ENCODE measurements at regions not wholly inside any gene's neighbourhood (a gene's known extent, or its start where the extent isn't known, plus 50 kb on each side); places are given as distances from the start of the nearest gene placed in this dataset.

DNA sequence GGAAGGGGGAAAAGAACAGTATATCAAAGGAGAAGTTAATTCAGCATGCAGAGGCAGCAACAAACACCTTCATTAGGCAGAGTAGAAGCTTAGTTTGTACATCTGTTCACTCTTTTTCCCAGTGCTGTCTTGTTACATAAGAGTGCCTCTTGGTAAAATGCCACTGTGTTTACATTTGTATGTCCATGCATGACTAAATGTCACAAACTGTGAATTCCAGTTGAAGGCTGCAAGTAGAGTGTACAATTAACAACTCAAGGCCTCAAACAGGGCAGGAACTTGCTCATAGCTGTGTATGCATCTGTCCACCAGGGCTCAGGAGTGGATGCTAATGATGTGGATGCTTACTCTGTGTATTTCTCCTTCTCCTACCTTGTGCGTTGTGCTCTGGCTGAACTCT lies 214.2 kb upstream of the TPM1 start:
- no peaks in the 10 kb centered on the region for H3K9me3 Mint-ChIP-seq
- DNase-seq (ENCODE audit: low spot score) (no peak), ATAC-seq (no peak)
- no peaks in the 10 kb centered on the region for H3K27me3 Mint-ChIP-seq (ENCODE audit: low read depth)
- no peaks in the 10 kb centered on the region for H3K36me3 Mint-ChIP-seq
- no peak overlapping the region for H3K27ac Mint-ChIP-seq
- ChIA-PET POLR2A (no interaction called here), CTCF (no interaction called here)
- peaks cover 2% of the 10 kb centered on the region; the same call in 1 of the 2 replicates for H3K4me1 Mint-ChIP-seq
- TF ChIP-seq, protein P1, sequence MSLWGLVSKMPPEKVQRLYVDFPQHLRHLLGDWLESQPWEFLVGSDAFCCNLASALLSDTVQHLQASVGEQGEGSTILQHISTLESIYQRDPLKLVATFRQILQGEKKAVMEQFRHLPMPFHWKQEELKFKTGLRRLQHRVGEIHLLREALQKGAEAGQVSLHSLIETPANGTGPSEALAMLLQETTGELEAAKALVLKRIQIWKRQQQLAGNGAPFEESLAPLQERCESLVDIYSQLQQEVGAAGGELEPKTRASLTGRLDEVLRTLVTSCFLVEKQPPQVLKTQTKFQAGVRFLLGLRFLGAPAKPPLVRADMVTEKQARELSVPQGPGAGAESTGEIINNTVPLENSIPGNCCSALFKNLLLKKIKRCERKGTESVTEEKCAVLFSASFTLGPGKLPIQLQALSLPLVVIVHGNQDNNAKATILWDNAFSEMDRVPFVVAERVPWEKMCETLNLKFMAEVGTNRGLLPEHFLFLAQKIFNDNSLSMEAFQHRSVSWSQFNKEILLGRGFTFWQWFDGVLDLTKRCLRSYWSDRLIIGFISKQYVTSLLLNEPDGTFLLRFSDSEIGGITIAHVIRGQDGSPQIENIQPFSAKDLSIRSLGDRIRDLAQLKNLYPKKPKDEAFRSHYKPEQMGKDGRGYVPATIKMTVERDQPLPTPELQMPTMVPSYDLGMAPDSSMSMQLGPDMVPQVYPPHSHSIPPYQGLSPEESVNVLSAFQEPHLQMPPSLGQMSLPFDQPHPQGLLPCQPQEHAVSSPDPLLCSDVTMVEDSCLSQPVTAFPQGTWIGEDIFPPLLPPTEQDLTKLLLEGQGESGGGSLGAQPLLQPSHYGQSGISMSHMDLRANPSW (CRISPR knock-in tag; conservative IDR thresholded peaks at IDR 0.05; ENCODE audit: low read depth) = no peak
- TF ChIP-seq ETV6 (CRISPR knock-in tag; IDR thresholded peaks at IDR 0.05) (no peak), OVOL2 (CRISPR knock-in tag; IDR thresholded peaks at IDR 0.05; ENCODE audit: borderline replicate concordance) (no peak), ZNF232 (CRISPR knock-in tag; IDR thresholded peaks at IDR 0.05) (no peak), TEAD4 (CRISPR knock-in tag; IDR thresholded peaks at IDR 0.05) (no peak), GTF2I (CRISPR knock-in tag; conservative IDR thresholded peaks at IDR 0.05) (no peak), SMAD3 (CRISPR knock-in tag; IDR thresholded peaks at IDR 0.05; ENCODE audit: borderline replicate concordance) (no peak), ZSCAN18 (CRISPR knock-in tag; IDR thresholded peaks at IDR 0.05) (no peak), ZNF532 (CRISPR knock-in tag; IDR thresholded peaks at IDR 0.05; ENCODE audit: borderline replicate concordance) (no peak), ZNF416 (CRISPR knock-in tag; IDR thresholded peaks at IDR 0.05) (no peak), ZNF121 (CRISPR knock-in tag; IDR thresholded peaks at IDR 0.05) (no peak), FOXP1 (CRISPR knock-in tag; IDR thresholded peaks at IDR 0.05; ENCODE audit: borderline replicate concordance) (no peak), FOXJ3 (CRISPR knock-in tag; IDR thresholded peaks at IDR 0.05; ENCODE audit: borderline replicate concordance) (no peak), ZNF423 (CRISPR knock-in tag; IDR thresholded peaks at IDR 0.05) (no peak), TCF7 (CRISPR knock-in tag; IDR thresholded peaks at IDR 0.05; ENCODE audit: low read depth) (no peak), CTCF (IDR thresholded peaks at IDR 0.05) (no peak)
- TF ChIP-seq, protein P2, sequence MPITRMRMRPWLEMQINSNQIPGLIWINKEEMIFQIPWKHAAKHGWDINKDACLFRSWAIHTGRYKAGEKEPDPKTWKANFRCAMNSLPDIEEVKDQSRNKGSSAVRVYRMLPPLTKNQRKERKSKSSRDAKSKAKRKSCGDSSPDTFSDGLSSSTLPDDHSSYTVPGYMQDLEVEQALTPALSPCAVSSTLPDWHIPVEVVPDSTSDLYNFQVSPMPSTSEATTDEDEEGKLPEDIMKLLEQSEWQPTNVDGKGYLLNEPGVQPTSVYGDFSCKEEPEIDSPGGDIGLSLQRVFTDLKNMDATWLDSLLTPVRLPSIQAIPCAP (CRISPR knock-in tag; IDR thresholded peaks at IDR 0.05) = no peak
- TF ChIP-seq, protein P3, sequence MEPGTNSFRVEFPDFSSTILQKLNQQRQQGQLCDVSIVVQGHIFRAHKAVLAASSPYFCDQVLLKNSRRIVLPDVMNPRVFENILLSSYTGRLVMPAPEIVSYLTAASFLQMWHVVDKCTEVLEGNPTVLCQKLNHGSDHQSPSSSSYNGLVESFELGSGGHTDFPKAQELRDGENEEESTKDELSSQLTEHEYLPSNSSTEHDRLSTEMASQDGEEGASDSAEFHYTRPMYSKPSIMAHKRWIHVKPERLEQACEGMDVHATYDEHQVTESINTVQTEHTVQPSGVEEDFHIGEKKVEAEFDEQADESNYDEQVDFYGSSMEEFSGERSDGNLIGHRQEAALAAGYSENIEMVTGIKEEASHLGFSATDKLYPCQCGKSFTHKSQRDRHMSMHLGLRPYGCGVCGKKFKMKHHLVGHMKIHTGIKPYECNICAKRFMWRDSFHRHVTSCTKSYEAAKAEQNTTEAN (CRISPR knock-in tag; IDR thresholded peaks at IDR 0.05) = no peak
- no peak overlapping the region for H3K4me3 Mint-ChIP-seq
